ENCODE measurements at regions not wholly inside any gene's neighbourhood (a gene's known extent, or its start where the extent isn't known, plus 50 kb on each side); places are given as distances from the start of the nearest gene placed in this dataset.

- DNase-seq: no peak
Observed at GRCh38 chr1:173424782-173425407, 52.2 kb upstream of the PRDX6 start.

DNA sequence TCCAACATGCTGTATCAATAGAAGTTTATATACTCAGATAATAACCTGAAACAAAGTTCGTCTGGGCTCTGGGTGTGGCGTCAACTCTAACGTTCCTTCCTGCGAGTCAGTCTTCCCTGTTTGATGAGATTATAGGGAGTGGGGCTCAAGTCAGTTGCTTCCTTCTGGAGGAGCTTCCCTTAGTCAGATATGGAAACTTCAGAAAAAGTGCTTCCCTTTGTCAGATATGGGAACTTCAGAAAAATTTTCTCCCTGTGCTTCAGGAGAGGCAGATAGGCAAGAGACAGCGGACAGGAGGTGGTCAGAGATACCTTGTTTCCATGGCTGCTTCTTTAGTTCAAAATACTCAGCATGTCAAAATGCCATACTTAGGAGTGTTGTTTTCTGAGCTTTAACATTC lies 51.1 kb upstream of the PRDX6 start:
- DNase-seq: no peak

GRCh38 chr1:173427146-173428054 lies 49.7 kb upstream of the PRDX6 start:
- no peak for DNase-seq
